ENCODE measurements at regions not wholly inside any gene's neighbourhood (a gene's known extent, or its start where the extent isn't known, plus 50 kb on each side); places are given as distances from the start of the nearest gene placed in this dataset.

- H3K36me3 ChIP-seq (replicated peaks in 1 of 2; ENCODE audit: control extremely low read depth in 1 of 2, control insufficient read depth in 1 of 2, extremely low read depth in 1 of 2, insufficient read depth in 2 of 2, low read length in 1 of 2), result no peaks in the 10 kb centered on the region
- H4K20me1 ChIP-seq (ENCODE audit: control insufficient read depth, insufficient read depth, low read length, poor library complexity, severe bottlenecking), result no peaks in the 10 kb centered on the region
- TF ChIP-seq, protein P1, sequence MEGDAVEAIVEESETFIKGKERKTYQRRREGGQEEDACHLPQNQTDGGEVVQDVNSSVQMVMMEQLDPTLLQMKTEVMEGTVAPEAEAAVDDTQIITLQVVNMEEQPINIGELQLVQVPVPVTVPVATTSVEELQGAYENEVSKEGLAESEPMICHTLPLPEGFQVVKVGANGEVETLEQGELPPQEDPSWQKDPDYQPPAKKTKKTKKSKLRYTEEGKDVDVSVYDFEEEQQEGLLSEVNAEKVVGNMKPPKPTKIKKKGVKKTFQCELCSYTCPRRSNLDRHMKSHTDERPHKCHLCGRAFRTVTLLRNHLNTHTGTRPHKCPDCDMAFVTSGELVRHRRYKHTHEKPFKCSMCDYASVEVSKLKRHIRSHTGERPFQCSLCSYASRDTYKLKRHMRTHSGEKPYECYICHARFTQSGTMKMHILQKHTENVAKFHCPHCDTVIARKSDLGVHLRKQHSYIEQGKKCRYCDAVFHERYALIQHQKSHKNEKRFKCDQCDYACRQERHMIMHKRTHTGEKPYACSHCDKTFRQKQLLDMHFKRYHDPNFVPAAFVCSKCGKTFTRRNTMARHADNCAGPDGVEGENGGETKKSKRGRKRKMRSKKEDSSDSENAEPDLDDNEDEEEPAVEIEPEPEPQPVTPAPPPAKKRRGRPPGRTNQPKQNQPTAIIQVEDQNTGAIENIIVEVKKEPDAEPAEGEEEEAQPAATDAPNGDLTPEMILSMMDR (IDR thresholded peaks at IDR 0.05), result no peak
- TF ChIP-seq EZH2 (IDR thresholded peaks at IDR 0.05; ENCODE audit: borderline replicate concordance, insufficient read depth, low read depth, low read length, poor library complexity, severe bottlenecking), result no peak
- H3K4me3 ChIP-seq (ENCODE audit: control extremely low read depth in 1 of 5, extremely low read depth in 1 of 5, insufficient read depth in 1 of 5, low read depth in 2 of 5, low read length in 4 of 5), result no peak overlapping the region
- no peak overlapping the region for H3K27ac ChIP-seq (ENCODE audit: low read length in 2 of 2)
- H3K27me3 Mint-ChIP-seq, result peaks cover 16% of the 10 kb centered on the region
- DNase-seq (no peak), ATAC-seq (ENCODE audit: low read depth) (no peak)
- H3K27ac Mint-ChIP-seq, result no peak overlapping the region
- H3K9me3 ChIP-seq (ENCODE audit: control extremely low read depth in 1 of 3, control insufficient read depth in 2 of 3, insufficient read depth in 1 of 3, low read length in 2 of 3), result peaks cover 0 to 14% (median 0%) of the 10 kb centered on the region in 3 donors
- H3K4me2 ChIP-seq (replicated peaks; ENCODE audit: low read depth, low read length, poor library complexity, severe bottlenecking), result no peak overlapping the region
- no peak overlapping the region for H3K9ac ChIP-seq (ENCODE audit: low read length)
- intact Hi-C loops (cut with micrococcal nuclease), result no loop called here
- WGBS (ENCODE audit: insufficient coverage), result 100% methylated on average over 2 of the region's 3 CpGs
- H3K79me2 ChIP-seq (ENCODE audit: control insufficient read depth, insufficient read depth, low read length), result no peaks in the 10 kb centered on the region
- POLR2A ChIA-PET, result no interaction called here
- H3K4me1 Mint-ChIP-seq, result no peaks in the 10 kb centered on the region
- H2AFZ ChIP-seq (ENCODE audit: insufficient read depth, low read depth, low read length, poor library complexity, severe bottlenecking), result no peak overlapping the region
- no peak overlapping the region for H3K4me3 Mint-ChIP-seq
- H3K9me3 Mint-ChIP-seq (ENCODE audit: insufficient read depth), result no peaks in the 10 kb centered on the region
- CTCF ChIA-PET, result no interaction called here
- H3K27me3 ChIP-seq (replicated peaks in 1 of 4; ENCODE audit: control extremely low read depth in 1 of 4, control insufficient read depth in 3 of 4, insufficient read depth in 4 of 4, low read length in 3 of 4), result no peaks in the 10 kb centered on the region
- no peaks in the 10 kb centered on the region for H3K4me1 ChIP-seq (ENCODE audit: control insufficient read depth in 2 of 2, insufficient read depth in 2 of 2, low read length in 2 of 2)
Measured at GRCh38 chr2:216914491-216914890, 54.6 kb upstream of the TNP1 start.

- no peak for DNase-seq
- H3K9me3 Mint-ChIP-seq (ENCODE audit: insufficient read depth), result no peaks in the 10 kb centered on the region
- ChIA-PET POLR2A (no interaction called here), CTCF (no interaction called here)
- H3K36me3 ChIP-seq (replicated peaks in 1 of 2; ENCODE audit: control extremely low read depth in 1 of 2, control insufficient read depth in 1 of 2, extremely low read depth in 1 of 2, insufficient read depth in 2 of 2, low read length in 1 of 2), result no peaks in the 10 kb centered on the region
- no peaks in the 10 kb centered on the region for H3K4me1 Mint-ChIP-seq
- H3K9me3 ChIP-seq (ENCODE audit: control extremely low read depth in 1 of 3, control insufficient read depth in 2 of 3, insufficient read depth in 1 of 3, low read length in 2 of 3), result peaks cover 0 to 12% (median 0%) of the 10 kb centered on the region in 3 donors
- H3K4me2 ChIP-seq (replicated peaks; ENCODE audit: low read depth, low read length, poor library complexity, severe bottlenecking), result no peak overlapping the region
- no peak overlapping the region for H3K4me3 ChIP-seq (ENCODE audit: control extremely low read depth in 1 of 5, extremely low read depth in 1 of 5, insufficient read depth in 1 of 5, low read depth in 2 of 5, low read length in 4 of 5)
- no peaks in the 10 kb centered on the region for H3K79me2 ChIP-seq (ENCODE audit: control insufficient read depth, insufficient read depth, low read length)
- H3K9ac ChIP-seq (ENCODE audit: low read length), result no peak overlapping the region
- H2AFZ ChIP-seq (ENCODE audit: insufficient read depth, low read depth, low read length, poor library complexity, severe bottlenecking), result no peak overlapping the region
- H3K4me1 ChIP-seq (ENCODE audit: control insufficient read depth in 2 of 2, insufficient read depth in 2 of 2, low read length in 2 of 2), result no peaks in the 10 kb centered on the region
- H4K20me1 ChIP-seq (ENCODE audit: control insufficient read depth, insufficient read depth, low read length, poor library complexity, severe bottlenecking), result no peaks in the 10 kb centered on the region
- no peak for TF ChIP-seq EZH2 (IDR thresholded peaks at IDR 0.05; ENCODE audit: borderline replicate concordance, insufficient read depth, low read depth, low read length, poor library complexity, severe bottlenecking)
- TF ChIP-seq, protein P1 (IDR thresholded peaks at IDR 0.05), result no peak
- intact Hi-C loops (cut with micrococcal nuclease), result no loop called here
- H3K27ac ChIP-seq (ENCODE audit: low read length in 2 of 2), result no peak overlapping the region
- H3K27me3 Mint-ChIP-seq, result peaks cover 11% of the 10 kb centered on the region
- H3K4me3 Mint-ChIP-seq, result no peak overlapping the region
- H3K27ac Mint-ChIP-seq, result no peak overlapping the region
- H3K27me3 ChIP-seq (replicated peaks in 1 of 4; ENCODE audit: control extremely low read depth in 1 of 4, control insufficient read depth in 3 of 4, insufficient read depth in 4 of 4, low read length in 3 of 4), result no peaks in the 10 kb centered on the region
- ATAC-seq (ENCODE audit: low read depth), result no peak
Measured at GRCh38 chr2:216911886-216912285, 52.0 kb upstream of the TNP1 start.
